HCT116 (cell line): ENCODE measurements at regions not wholly inside any gene's neighbourhood (a gene's known extent, or its start where the extent isn't known, plus 50 kb on each side); places are given as distances from the start of the nearest gene placed in this dataset.

ENCODE experiments used
- ATAC-seq: fragments of 200-7000 bp; cut with Tn5 transposase; 2 replicates; pipeline ENCODE4 v1.9.1; 2020; ENCODE audit warnings: mild to moderate bottlenecking, moderate library complexity
- BruUV-seq: library from RNA; stranded (reverse); fragments of 400-500 nt; replicated peaks from 2 replicates; lab custom pipeline; 2021; lab: Mats Ljungman, UMichigan
- CTCF ChIA-PET: fragments of 300-600 bp; sonication (Branson Sonifier 250); formaldehyde crosslinking; loops from one replicate; lab custom pipeline; 2021; ENCODE audit warnings: antibody characterized with exemption; lab: Charles Lee
- POLR2A ChIA-PET: fragments of 300-600, 350-600 bp; sonication (Branson Sonifier 250); formaldehyde crosslinking; loops from one replicate; lab custom pipeline; 2021; ENCODE audit warnings: antibody characterized with exemption; lab: Charles Lee
- RAD21 ChIA-PET, 2 experiments: fragments of 300-600 bp; sonication (Branson Sonifier 250); formaldehyde crosslinking; loops; one replicate each; lab custom pipeline; 2023; ENCODE audit warnings: low total read pairs in 2 of 2; ENCODE audit not compliant: uncharacterized antibody in 2 of 2, unreplicated experiment in 2 of 2, low non-redundant PET in 1 of 2; lab: Charles Lee
- DNase-seq: peaks from one replicate; pipeline ENCODE4 v3.0.0-alpha.2; 2010; ENCODE audit warnings: low read depth, low spot score
- H2AFZ ChIP-seq: fragments of 200-600 bp; shearing (Covaris generic), sonication (generic); 2 replicates; pipeline ENCODE4 v1.6.1; 2017; ENCODE audit warnings: low read depth, mixed run types, mixed read lengths, antibody characterized with exemption, low read length; ENCODE audit not compliant: poor library complexity, severe bottlenecking
- H3K27ac ChIP-seq: 2 replicates; pipeline ENCODE4 v1.5.1; 2012; ENCODE audit warnings: low read depth, low read length
- H3K27me3 ChIP-seq: fragments of 200-600 bp; sonication (generic); 2 replicates; pipeline ENCODE4 v1.6.1; 2016; ENCODE audit warnings: mixed run types, low read length, mixed read lengths; ENCODE audit not compliant: insufficient read depth
- H3K36me3 ChIP-seq, 2 experiments: fragments of 200-500 bp in 1 of 2; fragments of 200-600 bp in 1 of 2; sonication (Bioruptor generic) in 1 of 2; sonication (generic) in 1 of 2; 2 replicates each; pipeline versions ENCODE4 v1.5.1 to v1.6.1; 2014 to 2016; ENCODE audit warnings: low read length in 2 of 2, inconsistent platforms in 1 of 2, mixed read lengths in 1 of 2, mixed run types in 1 of 2; ENCODE audit not compliant: insufficient read depth in 2 of 2, control insufficient read depth in 1 of 2
- H3K4me1 ChIP-seq, 2 experiments: fragments of 200-600 bp in 1 of 2; sonication (generic) in 1 of 2; 2 replicates each; pipeline versions ENCODE4 v1.5.1 to v1.6.1; 2012 to 2017; ENCODE audit warnings: low read length in 2 of 2, inconsistent platforms in 1 of 2, mild to moderate bottlenecking in 1 of 2, mixed read lengths in 1 of 2, mixed run types in 1 of 2, moderate library complexity in 1 of 2; ENCODE audit not compliant: insufficient read depth in 2 of 2, control insufficient read depth in 1 of 2
- H3K4me2 ChIP-seq: fragments of 200-600 bp; sonication (generic); 2 replicates; pipeline ENCODE4 v1.6.1; 2017; ENCODE audit warnings: mixed run types, low read length, mixed read lengths
- H3K4me3 ChIP-seq, 2 experiments: fragments of 200-600 bp in 1 of 2; sonication (generic) in 1 of 2; replicated peaks in 1 of 2; 2 replicates each; pipeline ENCODE4 v1.5.1; 2011 to 2016; ENCODE audit warnings: low read length in 2 of 2, control low read depth in 1 of 2, low read depth in 1 of 2, mild to moderate bottlenecking in 1 of 2, mixed read lengths in 1 of 2, mixed run types in 1 of 2
- H3K79me2 ChIP-seq: fragments of 200-600 bp; sonication (generic); 2 replicates; pipeline ENCODE4 v1.6.1; 2017; ENCODE audit warnings: mild to moderate bottlenecking, mixed run types, low read length, moderate library complexity, mixed read lengths; ENCODE audit not compliant: insufficient read depth
- H3K9ac ChIP-seq: fragments of 200-600 bp; sonication (generic); 2 replicates; pipeline ENCODE4 v1.6.1; 2016; ENCODE audit warnings: low read length, mixed read lengths
- H3K9me2 ChIP-seq: fragments of 200-600 bp; sonication (generic), shearing (Covaris generic); 2 replicates; pipeline ENCODE4 v1.6.1; 2017; ENCODE audit warnings: mixed run types, mild to moderate bottlenecking, moderate library complexity; ENCODE audit not compliant: insufficient read depth
- H3K9me3 ChIP-seq, 2 experiments: fragments of 200-500 bp in 1 of 2; fragments of 200-600 bp in 1 of 2; sonication (Bioruptor generic) in 1 of 2; sonication (generic) in 1 of 2; 2 replicates each; pipeline ENCODE4 v1.6.1; 2014 to 2017; ENCODE audit warnings: low read length in 2 of 2, mixed read lengths in 2 of 2, inconsistent platforms in 1 of 2, low read depth in 1 of 2, mild to moderate bottlenecking in 1 of 2, mixed run types in 1 of 2, moderate library complexity in 1 of 2; ENCODE audit not compliant: control insufficient read depth in 1 of 2, insufficient read depth in 1 of 2
- H4K20me1 ChIP-seq: fragments of 200-600 bp; sonication (generic), shearing (Covaris generic); 2 replicates; pipeline ENCODE4 v1.6.1; 2017; ENCODE audit warnings: mixed run types, mild to moderate bottlenecking, moderate library complexity; ENCODE audit not compliant: insufficient read depth
- ATF3 ChIP-seq: IDR thresholded peaks from 2 replicates; pipeline ENCODE4 v1.6.1; 2012
- CEBPB ChIP-seq: IDR thresholded peaks from 2 replicates; pipeline ENCODE4 v1.6.1; 2012; ENCODE audit warnings: low read depth
- CTCF ChIP-seq, 3 experiments: fragments of 200-600 bp in 1 of 3; sonication (generic) in 1 of 3; IDR thresholded peaks in 2 of 3; conservative IDR thresholded peaks in 1 of 3; 2 replicates each; pipeline ENCODE4 v1.5.1; 2012 to 2017; ENCODE audit warnings: low read depth in 2 of 3, low read length in 2 of 3, antibody characterized with exemption in 1 of 3, borderline replicate concordance in 1 of 3, control low read depth in 1 of 3, mild to moderate bottlenecking in 1 of 3, mixed read lengths in 1 of 3, mixed run types in 1 of 3, moderate library complexity in 1 of 3; ENCODE audit not compliant: insufficient read depth in 1 of 3
- EGR1 ChIP-seq: IDR thresholded peaks from 2 replicates; pipeline ENCODE4 v1.6.1; 2012; ENCODE audit warnings: low read depth
- EZH2 ChIP-seq: fragments of 200-600 bp; sonication (generic); IDR thresholded peaks from 2 replicates; pipeline ENCODE4 v1.6.1; 2017; ENCODE audit warnings: antibody characterized with exemption, mixed run types
- EZH2phosphoT487 ChIP-seq: fragments of 200-600 bp; IDR thresholded peaks from 2 replicates; pipeline ENCODE4 v1.6.1; 2018; ENCODE audit warnings: antibody characterized with exemption, borderline replicate concordance
- FOSL1 ChIP-seq: IDR thresholded peaks from 2 replicates; pipeline ENCODE4 v1.6.1; 2012; ENCODE audit warnings: low read depth
- JUND ChIP-seq: IDR thresholded peaks from 2 replicates; pipeline ENCODE4 v1.6.1; 2012
- MAX ChIP-seq: IDR thresholded peaks from 2 replicates; pipeline ENCODE4 v1.6.1; 2012
- POLR2AphosphoS5 ChIP-seq: IDR thresholded peaks from 2 replicates; pipeline ENCODE4 v1.6.1; 2011; ENCODE audit warnings: mild to moderate bottlenecking, low read depth, low read length, moderate library complexity
- RAD21 ChIP-seq: IDR thresholded peaks from 2 replicates; pipeline ENCODE4 v1.6.1; 2012; ENCODE audit warnings: low read depth, mild to moderate bottlenecking
- REST ChIP-seq: IDR thresholded peaks from 2 replicates; pipeline ENCODE4 v1.6.1; 2012; ENCODE audit warnings: low read depth
- SP1 ChIP-seq: IDR thresholded peaks from 2 replicates; pipeline ENCODE4 v1.6.1; 2012; ENCODE audit warnings: low read depth
- SRF ChIP-seq: IDR thresholded peaks from 2 replicates; pipeline ENCODE4 v1.6.1; 2012; ENCODE audit warnings: low read depth
- TCF7L2 ChIP-seq: IDR thresholded peaks from 2 replicates; pipeline ENCODE4 v1.7.0; 2011; ENCODE audit warnings: borderline replicate concordance, inconsistent platforms; ENCODE audit not compliant: insufficient read depth, insufficient read length; ENCODE audit errors: extremely low read depth
- ZBTB33 ChIP-seq: IDR thresholded peaks from 2 replicates; pipeline ENCODE4 v1.6.1; 2011; ENCODE audit warnings: mild to moderate bottlenecking, low read length, moderate library complexity; ENCODE audit not compliant: insufficient replicate concordance; ENCODE audit errors: extremely low read depth
- ZFX ChIP-seq: fragments of 450-650 bp; IDR thresholded peaks from 2 replicates; pipeline ENCODE4 v1.6.1; 2017
- intact Hi-C: fragments of 100-400 bp; cut with micrococcal nuclease; formaldehyde crosslinking; loops from 2 replicates; pipeline ENCODE4 v1.10.0; 2022

GRCh38 chr18:56451188-56451587 lies 187.2 kb downstream of the TXNL1 start:
- POLR2A ChIA-PET = no interaction called here
- DNase-seq (no peak), ATAC-seq (no peak)
- Histone ChIP-seq H2AFZ (no peak overlapping the region), H3K27ac (no peak overlapping the region), H3K9ac (no peak overlapping the region), H4K20me1 (no peaks in the 10 kb centered on the region), H3K4me2 (no peak overlapping the region), H3K4me1 (no peaks in the 10 kb centered on the region), H3K4me3 (no peak overlapping the region), H3K9me3 (no peaks in the 10 kb centered on the region), H3K36me3 (no peaks in the 10 kb centered on the region), H3K9me2 (no peaks in the 10 kb centered on the region), H3K27me3 (no peaks in the 10 kb centered on the region), H3K79me2 (no peaks in the 10 kb centered on the region)
- TF ChIP-seq ATF3 (no peak), TCF7L2 (no peak), MAX (no peak), FOSL1 (no peak), ZBTB33 (no peak), SRF (no peak), RAD21 (no peak), EGR1 (no peak), EZH2phosphoT487 (no peak), ZFX (no peak), REST (no peak), SP1 (no peak), CTCF (IDR thresholded peaks at IDR 0.05 in 2 of 3, conservative IDR thresholded peaks at IDR 0.05 in 1 of 3; ENCODE audit: borderline replicate concordance in 1 of 3, insufficient read depth in 1 of 3, low read depth in 2 of 3, low read length in 2 of 3) (no peak), EZH2 (no peak), POLR2AphosphoS5 (no peak), CEBPB (no peak), JUND (no peak)
- RAD21 ChIA-PET = no interaction called here
- no TSS peak for BruUV-seq
- intact Hi-C loops = no loop called here
- CTCF ChIA-PET = no interaction called here
